HEK293 (cell line): ENCODE measurements at regions not wholly inside any gene's neighbourhood (a gene's known extent, or its start where the extent isn't known, plus 50 kb on each side); places are given as distances from the start of the nearest gene placed in this dataset.

Experiments
- CTCF ChIA-PET: fragments of 350-600 bp; formaldehyde crosslinking; extraction: SDS; loops from one replicate; lab custom pipeline; 2021; ENCODE audit warnings: antibody characterized with exemption; lab: Yijun Ruan, JAX
- POLR2A ChIA-PET: fragments of 300-600 bp; formaldehyde crosslinking; extraction: SDS; loops from one replicate; lab custom pipeline; 2020; ENCODE audit warnings: antibody characterized with exemption, inconsistent platforms; lab: Yijun Ruan, JAX
- H3K27ac ChIP-seq: fragments of 200-500 bp; sonication (Bioruptor generic); 2 replicates; pipeline ENCODE4 v1.5.1; 2014; ENCODE audit warnings: low read depth, low read length, control low read depth, inconsistent platforms; ENCODE audit errors: extremely low read depth
- H3K36me3 ChIP-seq, 2 experiments: fragments of 200-500 bp in 1 of 2; sonication (Bioruptor generic) in 1 of 2; 1 replicate in 1 of 2; 2 replicates in 1 of 2; pipeline ENCODE4 v1.5.1; 2014 to 2017; ENCODE audit warnings: inconsistent platforms in 2 of 2, low read length in 2 of 2; ENCODE audit not compliant: control insufficient read depth in 2 of 2, insufficient read depth in 1 of 2
- H3K4me1 ChIP-seq: fragments of 200-500 bp; sonication (Bioruptor generic); 2 replicates; pipeline ENCODE4 v1.5.1; 2014; ENCODE audit warnings: mild to moderate bottlenecking, low read length, inconsistent platforms; ENCODE audit not compliant: control insufficient read depth, insufficient read depth
- H3K4me3 ChIP-seq: 2 replicates; pipeline ENCODE4 v1.5.1; 2011; ENCODE audit warnings: low read depth, mild to moderate bottlenecking, control low read depth, low read length, moderate library complexity
- H3K9me3 ChIP-seq: fragments of 200-500 bp; sonication (Bioruptor generic); 2 replicates; pipeline ENCODE4 v1.5.1; 2014; ENCODE audit warnings: low read depth, low read length, inconsistent platforms; ENCODE audit not compliant: control insufficient read depth, insufficient read depth
- GFI1B ChIP-seq: fragments of 450-650 bp; formaldehyde crosslinking; IDR thresholded peaks from 2 replicates; pipeline ENCODE4 v1.5.1; 2016; ENCODE audit warnings: missing biosample characterization, missing genetic modification characterization
- IKZF3 ChIP-seq: fragments of 450-650 bp; IDR thresholded peaks from 2 replicates; pipeline ENCODE4 v1.5.0; 2018; ENCODE audit warnings: missing biosample characterization, mild to moderate bottlenecking, missing genetic modification characterization, moderate library complexity
- MYNN ChIP-seq: fragments of 450-650 bp; formaldehyde crosslinking; IDR thresholded peaks from 2 replicates; pipeline ENCODE4 v1.5.1; 2016; ENCODE audit warnings: missing biosample characterization, missing genetic modification characterization, borderline replicate concordance
- OSR2 ChIP-seq: fragments of 450-650 bp; formaldehyde crosslinking; IDR thresholded peaks from 2 replicates; pipeline ENCODE4 v1.5.1; 2016; ENCODE audit warnings: missing biosample characterization, missing genetic modification characterization
- OVOL3 ChIP-seq: fragments of 450-650 bp; formaldehyde crosslinking; IDR thresholded peaks from 2 replicates; pipeline ENCODE4 v1.5.1; 2016; ENCODE audit warnings: missing biosample characterization, missing genetic modification characterization
- ZBTB21 ChIP-seq: fragments of 450-650 bp; formaldehyde crosslinking; IDR thresholded peaks from 2 replicates; pipeline ENCODE4 v1.5.1; 2017; ENCODE audit warnings: missing biosample characterization, missing genetic modification characterization
- ZBTB48 ChIP-seq: fragments of 450-650 bp; formaldehyde crosslinking; IDR thresholded peaks from 2 replicates; pipeline ENCODE4 v1.5.1; 2016; ENCODE audit warnings: missing biosample characterization, missing genetic modification characterization
- ZEB2 ChIP-seq: fragments of 450-650 bp; formaldehyde crosslinking; IDR thresholded peaks from 2 replicates; pipeline ENCODE4 v1.5.1; 2016; ENCODE audit warnings: missing biosample characterization, missing genetic modification characterization
- ZNF112 ChIP-seq: fragments of 450-650 bp; formaldehyde crosslinking; IDR thresholded peaks from 2 replicates; pipeline ENCODE4 v1.5.0; 2017; ENCODE audit warnings: missing biosample characterization, missing genetic modification characterization
- ZNF133 ChIP-seq: fragments of 450-650 bp; formaldehyde crosslinking; IDR thresholded peaks from 2 replicates; pipeline ENCODE4 v1.5.1; 2016; ENCODE audit warnings: missing biosample characterization, missing genetic modification characterization
- ZNF211 ChIP-seq: fragments of 450-650 bp; formaldehyde crosslinking; IDR thresholded peaks from 2 replicates; pipeline ENCODE4 v1.5.1; 2016; ENCODE audit warnings: low read depth, missing biosample characterization, missing genetic modification characterization
- ZNF274 ChIP-seq, 2 experiments: fragments of 200-500 bp in 1 of 2; fragments of 450-650 bp in 1 of 2; sonication (Bioruptor generic) in 1 of 2; formaldehyde crosslinking in 1 of 2; IDR thresholded peaks; 2 replicates each; pipeline versions ENCODE4 v1.5.1 to v1.6.1; 2014 to 2016; ENCODE audit warnings: borderline replicate concordance in 1 of 2, inconsistent platforms in 1 of 2, low read length in 1 of 2, missing biosample characterization in 1 of 2, missing genetic modification characterization in 1 of 2
- ZNF354C ChIP-seq: fragments of 450-650 bp; formaldehyde crosslinking; IDR thresholded peaks from 2 replicates; pipeline ENCODE4 v1.5.1; 2016; ENCODE audit warnings: missing biosample characterization, missing genetic modification characterization, low read depth, borderline replicate concordance
- ZNF366 ChIP-seq: fragments of 450-650 bp; formaldehyde crosslinking; conservative IDR thresholded peaks from 2 replicates; pipeline ENCODE4 v1.5.1; 2016; ENCODE audit warnings: missing biosample characterization, missing genetic modification characterization
- ZNF610 ChIP-seq: fragments of 450-650 bp; formaldehyde crosslinking; IDR thresholded peaks from 2 replicates; pipeline ENCODE4 v1.5.1; 2016; ENCODE audit warnings: missing biosample characterization, missing genetic modification characterization, borderline replicate concordance
- ZNF621 ChIP-seq: fragments of 450-650 bp; formaldehyde crosslinking; IDR thresholded peaks from 2 replicates; pipeline ENCODE4 v1.5.1; 2017; ENCODE audit warnings: missing biosample characterization, missing genetic modification characterization
- ZNF654 ChIP-seq: fragments of 450-650 bp; formaldehyde crosslinking; IDR thresholded peaks from 2 replicates; pipeline ENCODE4 v1.5.1; 2016; ENCODE audit warnings: low read depth, missing biosample characterization, missing genetic modification characterization
- ZNF670 ChIP-seq: fragments of 450-650 bp; formaldehyde crosslinking; IDR thresholded peaks from 2 replicates; pipeline ENCODE4 v1.5.1; 2016; ENCODE audit warnings: missing biosample characterization, missing genetic modification characterization, low read depth
- ZNF707 ChIP-seq: fragments of 450-650 bp; formaldehyde crosslinking; IDR thresholded peaks from 2 replicates; pipeline ENCODE4 v1.5.1; 2016; ENCODE audit warnings: missing biosample characterization, missing genetic modification characterization
- ZNF792 ChIP-seq: fragments of 450-650 bp; formaldehyde crosslinking; IDR thresholded peaks from 2 replicates; pipeline ENCODE4 v1.5.1; 2016; ENCODE audit warnings: missing biosample characterization, missing genetic modification characterization
- TF ChIP-seq, protein P1 (sequence below): fragments of 450-650 bp; formaldehyde crosslinking; IDR thresholded peaks from 2 replicates; pipeline ENCODE4 v1.5.1; 2016; ENCODE audit warnings: missing biosample characterization, missing genetic modification characterization
- TF ChIP-seq, protein P2 (sequence below): fragments of 450-650 bp; formaldehyde crosslinking; IDR thresholded peaks from 2 replicates; pipeline ENCODE4 v1.5.1; 2016; ENCODE audit warnings: missing biosample characterization, missing genetic modification characterization, low read depth

DNA sequence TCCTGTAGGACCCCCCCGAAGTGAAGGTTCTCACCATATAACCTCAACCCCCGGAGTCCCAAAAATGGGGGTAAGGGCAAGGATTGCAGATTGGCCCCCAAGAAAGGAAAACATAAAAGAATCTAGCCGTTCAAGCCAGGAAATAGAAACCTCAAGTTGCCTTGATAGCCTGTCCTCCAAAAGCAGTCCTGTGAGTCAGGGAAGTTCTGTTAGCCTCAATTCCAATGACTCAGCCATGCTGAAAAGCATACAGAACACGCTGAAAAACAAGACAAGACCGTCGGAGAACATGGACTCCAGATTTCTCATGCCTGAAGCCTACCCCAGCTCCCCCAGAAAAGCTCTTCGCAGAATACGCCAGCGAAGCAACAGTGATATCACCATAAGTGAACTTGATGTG, 344.2 kb upstream of the RGS6 start (continued):
- TF ChIP-seq ZNF354C (tag by site-specific recombination), result no peak
- no peak for TF ChIP-seq ZNF366 (tag by site-specific recombination)

DNA sequence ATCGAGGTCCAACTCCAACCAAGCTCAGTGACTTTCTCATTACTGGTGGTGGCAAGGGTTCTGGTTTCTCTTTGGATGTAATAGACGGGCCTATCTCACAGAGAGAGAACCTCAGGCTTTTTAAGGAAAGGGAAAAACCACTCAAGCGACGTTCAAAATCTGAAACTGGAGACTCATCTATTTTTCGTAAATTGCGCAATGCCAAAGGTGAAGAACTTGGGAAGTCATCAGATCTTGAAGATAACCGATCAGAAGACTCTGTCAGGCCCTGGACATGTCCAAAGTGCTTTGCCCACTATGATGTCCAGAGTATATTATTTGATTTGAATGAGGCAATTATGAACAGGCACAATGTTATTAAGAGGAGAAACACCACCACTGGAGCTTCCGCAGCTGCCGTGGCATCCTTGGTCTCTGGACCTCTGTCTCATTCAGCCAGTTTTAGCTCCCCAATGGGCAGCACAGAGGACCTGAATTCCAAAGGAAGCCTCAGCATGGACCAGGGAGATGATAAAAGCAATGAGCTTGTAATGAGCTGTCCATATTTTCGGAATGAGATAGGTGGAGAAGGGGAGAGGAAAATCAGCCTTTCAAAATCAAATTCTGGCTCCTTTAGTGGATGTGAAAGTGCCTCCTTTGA, 343.5 kb upstream of the RGS6 start:
- Histone ChIP-seq H3K4me3 (no peak overlapping the region), H3K36me3 (no peaks in the 10 kb centered on the region), H3K4me1 (peaks cover 18% of the 10 kb centered on the region), H3K9me3 (no peaks in the 10 kb centered on the region), H3K27ac (no peak overlapping the region)
- ChIA-PET POLR2A (no interaction called here), CTCF (interaction anchor here (0.6 kb wide), 1 partner anchor 266 kb away, joined by 5 read pairs; no protein-coding TSS in a partner anchor)
- TF ChIP-seq ZNF670 (no peak), ZNF610 (tag by site-specific recombination) (no peak), ZNF792 (no peak), GFI1B (tag by site-specific recombination) (no peak), ZNF211 (tag by site-specific recombination) (no peak), MYNN (tag by site-specific recombination) (no peak), ZNF133 (tag by site-specific recombination) (no peak)

DNA sequence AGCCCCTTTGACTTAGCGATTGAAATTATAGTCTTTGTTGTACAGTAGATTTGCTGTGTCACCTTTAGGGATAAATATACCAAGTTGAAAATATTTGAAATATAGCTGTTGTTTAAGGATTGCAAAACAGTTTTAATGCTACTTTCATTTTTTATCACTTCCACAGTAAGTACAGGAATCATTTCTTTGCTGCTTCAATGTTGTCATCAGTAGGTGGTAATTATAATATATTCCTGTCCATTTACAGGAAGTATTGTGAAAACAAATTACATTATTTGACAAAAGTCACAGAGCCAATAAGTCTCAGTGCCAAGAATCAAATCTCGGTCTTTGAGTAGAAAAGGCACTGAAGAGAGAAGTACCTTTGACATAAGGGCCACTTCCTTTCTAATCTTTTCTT, 342.6 kb upstream of the RGS6 start:
- TF ChIP-seq, protein P1, sequence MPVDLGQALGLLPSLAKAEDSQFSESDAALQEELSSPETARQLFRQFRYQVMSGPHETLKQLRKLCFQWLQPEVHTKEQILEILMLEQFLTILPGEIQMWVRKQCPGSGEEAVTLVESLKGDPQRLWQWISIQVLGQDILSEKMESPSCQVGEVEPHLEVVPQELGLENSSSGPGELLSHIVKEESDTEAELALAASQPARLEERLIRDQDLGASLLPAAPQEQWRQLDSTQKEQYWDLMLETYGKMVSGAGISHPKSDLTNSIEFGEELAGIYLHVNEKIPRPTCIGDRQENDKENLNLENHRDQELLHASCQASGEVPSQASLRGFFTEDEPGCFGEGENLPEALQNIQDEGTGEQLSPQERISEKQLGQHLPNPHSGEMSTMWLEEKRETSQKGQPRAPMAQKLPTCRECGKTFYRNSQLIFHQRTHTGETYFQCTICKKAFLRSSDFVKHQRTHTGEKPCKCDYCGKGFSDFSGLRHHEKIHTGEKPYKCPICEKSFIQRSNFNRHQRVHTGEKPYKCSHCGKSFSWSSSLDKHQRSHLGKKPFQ (tag by site-specific recombination), result no peak
- TF ChIP-seq, protein P2, sequence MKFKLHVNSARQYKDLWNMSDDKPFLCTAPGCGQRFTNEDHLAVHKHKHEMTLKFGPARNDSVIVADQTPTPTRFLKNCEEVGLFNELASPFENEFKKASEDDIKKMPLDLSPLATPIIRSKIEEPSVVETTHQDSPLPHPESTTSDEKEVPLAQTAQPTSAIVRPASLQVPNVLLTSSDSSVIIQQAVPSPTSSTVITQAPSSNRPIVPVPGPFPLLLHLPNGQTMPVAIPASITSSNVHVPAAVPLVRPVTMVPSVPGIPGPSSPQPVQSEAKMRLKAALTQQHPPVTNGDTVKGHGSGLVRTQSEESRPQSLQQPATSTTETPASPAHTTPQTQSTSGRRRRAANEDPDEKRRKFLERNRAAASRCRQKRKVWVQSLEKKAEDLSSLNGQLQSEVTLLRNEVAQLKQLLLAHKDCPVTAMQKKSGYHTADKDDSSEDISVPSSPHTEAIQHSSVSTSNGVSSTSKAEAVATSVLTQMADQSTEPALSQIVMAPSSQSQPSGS (tag by site-specific recombination), result no peak
- TF ChIP-seq ZNF707 (tag by site-specific recombination), result no peak
- no peak for TF ChIP-seq ZEB2 (tag by site-specific recombination)
- no peak for TF ChIP-seq ZNF610 (tag by site-specific recombination)
- TF ChIP-seq ZNF654, result no peak
- TF ChIP-seq ZBTB21, result no peak
- no peak for TF ChIP-seq IKZF3 (tag by site-specific recombination)
- no peak for TF ChIP-seq OVOL3 (tag by site-specific recombination)
- TF ChIP-seq ZBTB48 (tag by site-specific recombination), result no peak
- TF ChIP-seq ZNF621, result no peak
- TF ChIP-seq OSR2 (tag by site-specific recombination), result no peak
- no peak for TF ChIP-seq ZNF112 (tag by site-specific recombination)
- TF ChIP-seq ZNF274 (IDR thresholded peaks at IDR 0.05; ENCODE audit: low read length), result no peak
- TF ChIP-seq ZNF274 (tag by site-specific recombination; IDR thresholded peaks at IDR 0.05; ENCODE audit: borderline replicate concordance), result no peak
- H3K36me3 ChIP-seq, result no peaks in the 10 kb centered on the region
- POLR2A ChIA-PET, result no interaction called here
- peaks cover 21% of the 10 kb centered on the region for H3K4me1 ChIP-seq
- no peaks in the 10 kb centered on the region for H3K9me3 ChIP-seq
- no peak overlapping the region for H3K4me3 ChIP-seq
- CTCF ChIA-PET, result interaction anchor here (0.5 to 0.7 kb wide), 2 partner anchors 38 to 433 kb away, joined by 3 read pairs; no protein-coding TSS in a partner anchor
- H3K27ac ChIP-seq, result no peak overlapping the region
